H1 (cell line): ENCODE measurements at regions not wholly inside any gene's neighbourhood (a gene's known extent, or its start where the extent isn't known, plus 50 kb on each side); places are given as distances from the start of the nearest gene placed in this dataset.

Experiments
- CTCF ChIA-PET: fragments of 300-600 bp; sonication (Branson Sonifier 250); formaldehyde crosslinking; loops from one replicate; lab custom pipeline; 2021; ENCODE audit not compliant: partially characterized antibody; lab: Charles Lee
- POLR2A ChIA-PET: fragments of 300-600 bp; sonication (Branson Sonifier 250); formaldehyde crosslinking; loops from one replicate; lab custom pipeline; 2021; ENCODE audit warnings: inconsistent platforms; ENCODE audit not compliant: partially characterized antibody; lab: Charles Lee
- DNase-seq, 2 experiments: peaks; one replicate each; pipeline versions ENCODE4 v3.0.0 to v3.0.0-alpha.2; 2010 to 2022; ENCODE audit warnings: low spot score in 2 of 2, low read depth in 1 of 2, mixed read lengths in 1 of 2
- FAIRE-seq: peaks from 2 replicates; lab custom pipeline; 2011; peaks lifted over from hg19 to GRCh38; lab: Jason Lieb, UNC
- H2AFZ ChIP-seq: 2 replicates; pipeline ENCODE4 v1.8.1; 2012; ENCODE audit warnings: low read length, inconsistent platforms
- H2AK5ac ChIP-seq: 2 replicates; pipeline ENCODE4 v1.6.1; 2013; ENCODE audit warnings: low read depth, low read length
- H2BK120ac ChIP-seq: replicated peaks from 2 replicates; pipeline ENCODE3; 2013; ENCODE audit warnings: low read depth, low read length, inconsistent platforms
- H2BK12ac ChIP-seq: 2 replicates; pipeline ENCODE4 v1.6.1; 2013; ENCODE audit warnings: low read depth, low read length
- H2BK15ac ChIP-seq: 2 replicates; pipeline ENCODE4 v1.6.1; 2013; ENCODE audit warnings: low read length
- H2BK20ac ChIP-seq: 2 replicates; pipeline ENCODE4 v1.6.1; 2013; ENCODE audit warnings: low read length
- H2BK5ac ChIP-seq: 2 replicates; pipeline ENCODE4 v1.6.1; 2013; ENCODE audit warnings: low read depth, low read length
- H3K14ac ChIP-seq: 2 replicates; pipeline ENCODE4 v1.6.1; 2013; ENCODE audit warnings: inconsistent platforms; ENCODE audit not compliant: insufficient read length
- H3K18ac ChIP-seq: 2 replicates; pipeline ENCODE4 v1.6.1; 2013; ENCODE audit warnings: low read length; ENCODE audit errors: extremely low read depth
- H3K23ac ChIP-seq: 2 replicates; pipeline ENCODE4 v1.6.1; 2013; ENCODE audit warnings: inconsistent platforms; ENCODE audit not compliant: insufficient read length
- H3K23me2 ChIP-seq: 2 replicates; pipeline ENCODE4 v1.6.1; 2013; ENCODE audit warnings: low read depth, low read length
- H3K27ac ChIP-seq: 2 replicates; pipeline ENCODE4 v1.6.1; 2011; ENCODE audit warnings: low read depth, low read length, inconsistent platforms
- H3K27me3 ChIP-seq, 4 experiments: replicated peaks in 1 of 4; 1 replicate in 1 of 4; 2 replicates in 3 of 4; pipeline versions ENCODE4 v1.6.1 to v1.8.1; 2011 to 2013; ENCODE audit warnings: low read length in 3 of 4, mild to moderate bottlenecking in 3 of 4, inconsistent platforms in 2 of 4, mixed read lengths in 2 of 4, moderate library complexity in 1 of 4; ENCODE audit not compliant: control insufficient read depth in 3 of 4, insufficient read depth in 3 of 4; ENCODE audit errors: extremely low read depth in 1 of 4
- H3K36me3 ChIP-seq, 4 experiments: 2 replicates each; pipeline versions ENCODE4 v1.6.1 to v1.8.1; 2011 to 2013; ENCODE audit warnings: mild to moderate bottlenecking in 4 of 4, low read length in 3 of 4, moderate library complexity in 2 of 4, control low read depth in 1 of 4, inconsistent platforms in 1 of 4; ENCODE audit not compliant: insufficient read depth in 4 of 4, control insufficient read depth in 2 of 4
- H3K4ac ChIP-seq: replicated peaks from 2 replicates; pipeline ENCODE3; 2013; ENCODE audit warnings: low read length, low read depth, mixed read lengths, inconsistent platforms; ENCODE audit not compliant: insufficient read length
- H3K4me1 ChIP-seq, 4 experiments: replicated peaks in 1 of 4; 1 replicate in 1 of 4; 2 replicates in 3 of 4; pipeline versions ENCODE4 v1.6.1 to v1.8.1; 2011 to 2013; ENCODE audit warnings: low read length in 3 of 4, inconsistent platforms in 2 of 4, mixed read lengths in 1 of 4; ENCODE audit not compliant: insufficient read depth in 4 of 4, control insufficient read depth in 3 of 4
- H3K4me2 ChIP-seq, 2 experiments: 2 replicates each; pipeline versions ENCODE4 v1.6.1 to v1.8.1; 2011 to 2013; ENCODE audit warnings: low read depth in 2 of 2, low read length in 2 of 2, control low read depth in 1 of 2, inconsistent platforms in 1 of 2, mild to moderate bottlenecking in 1 of 2; ENCODE audit not compliant: insufficient read depth in 1 of 2
- H3K4me3 ChIP-seq, 4 experiments: fragments of 200-600, 300-600 bp in 1 of 4; sonication (generic), shearing (Covaris generic), sonication (Bioruptor Twin) in 1 of 4; 2 replicates each; pipeline versions ENCODE4 v1.5.1 to v1.8.1; 2011 to 2016; ENCODE audit warnings: low read length in 4 of 4, low read depth in 3 of 4, control low read depth in 2 of 4, inconsistent platforms in 2 of 4, mild to moderate bottlenecking in 2 of 4, mixed read lengths in 1 of 4, moderate library complexity in 1 of 4; ENCODE audit not compliant: insufficient read depth in 2 of 4; ENCODE audit errors: extremely low read depth in 1 of 4
- H3K56ac ChIP-seq: replicated peaks from 2 replicates; pipeline ENCODE3; 2013; ENCODE audit warnings: low read depth, mild to moderate bottlenecking, mixed read lengths, low read length, inconsistent platforms; ENCODE audit not compliant: insufficient read length
- H3K79me1 ChIP-seq: 2 replicates; pipeline ENCODE4 v1.6.1; 2013; ENCODE audit warnings: low read depth, low read length, control low read depth
- H3K79me2 ChIP-seq, 2 experiments: 2 replicates each; pipeline versions ENCODE4 v1.6.1 to v1.8.1; 2012 to 2013; ENCODE audit warnings: low read length in 2 of 2, mild to moderate bottlenecking in 2 of 2, inconsistent platforms in 1 of 2; ENCODE audit not compliant: insufficient read depth in 2 of 2, control insufficient read depth in 1 of 2
- H3K9ac ChIP-seq, 4 experiments: replicated peaks in 1 of 4; 1 replicate in 1 of 4; 2 replicates in 3 of 4; pipeline versions ENCODE4 v1.6.1 to v1.8.1; 2011 to 2013; ENCODE audit warnings: low read depth in 3 of 4, low read length in 3 of 4, control low read depth in 2 of 4, mild to moderate bottlenecking in 2 of 4, moderate library complexity in 2 of 4, inconsistent platforms in 1 of 4; ENCODE audit errors: extremely low read depth in 1 of 4
- H3K9me3 ChIP-seq, 2 experiments: 2 replicates each; pipeline versions ENCODE4 v1.6.1 to v1.8.1; 2012 to 2013; ENCODE audit warnings: mild to moderate bottlenecking in 2 of 2, moderate library complexity in 2 of 2, control low read depth in 1 of 2, inconsistent platforms in 1 of 2, low read depth in 1 of 2, low read length in 1 of 2, mixed read lengths in 1 of 2; ENCODE audit not compliant: insufficient read depth in 2 of 2
- H4K20me1 ChIP-seq, 2 experiments: replicated peaks in 1 of 2; 2 replicates each; pipeline versions ENCODE3 to v1.8.1; 2011 to 2013; ENCODE audit warnings: inconsistent platforms in 2 of 2, low read length in 2 of 2, mild to moderate bottlenecking in 1 of 2; ENCODE audit not compliant: insufficient read depth in 2 of 2, control insufficient read depth in 1 of 2
- H4K5ac ChIP-seq: 2 replicates; pipeline ENCODE4 v1.6.1; 2013; ENCODE audit warnings: low read length, low read depth, mixed read lengths, inconsistent platforms; ENCODE audit not compliant: insufficient read length
- H4K8ac ChIP-seq: 2 replicates; pipeline ENCODE4 v1.8.0; 2013; ENCODE audit warnings: mild to moderate bottlenecking, moderate library complexity, low read length, inconsistent platforms; ENCODE audit not compliant: insufficient read depth; ENCODE audit errors: extremely low read depth
- H4K91ac ChIP-seq: replicated peaks from 2 replicates; pipeline ENCODE3; 2013; ENCODE audit warnings: low read length, mixed read lengths, inconsistent platforms; ENCODE audit not compliant: insufficient read length
- CBX5 ChIP-seq: fragments of 300-800, 300-1000 bp; sonication (generic); IDR thresholded peaks from 2 replicates; pipeline ENCODE4 v1.7.1; 2016; ENCODE audit warnings: antibody characterized with exemption, low read length, low read depth
- EZH2 ChIP-seq: fragments of 200-600 bp; sonication (generic); IDR thresholded peaks from 2 replicates; pipeline ENCODE4 v1.7.1; 2012; ENCODE audit warnings: low read depth, mild to moderate bottlenecking, moderate library complexity, low read length, inconsistent platforms; ENCODE audit not compliant: severe bottlenecking
- GABPA ChIP-seq: IDR thresholded peaks from 2 replicates; pipeline ENCODE4 v1.6.1; 2011; ENCODE audit warnings: mild to moderate bottlenecking, low read length, moderate library complexity, borderline replicate concordance; ENCODE audit not compliant: insufficient read depth
- KDM4A ChIP-seq: IDR thresholded peaks from one replicate; pipeline ENCODE4 v1.7.1; 2012; ENCODE audit warnings: low read depth, mild to moderate bottlenecking, moderate library complexity, low read length, inconsistent platforms; ENCODE audit not compliant: severe bottlenecking
- NANOG ChIP-seq: IDR thresholded peaks from 2 replicates; pipeline ENCODE4 v1.6.1; 2011; ENCODE audit warnings: low read length, low read depth, mild to moderate bottlenecking, inconsistent platforms; ENCODE audit not compliant: insufficient read depth, poor library complexity, severe bottlenecking
- POU5F1 ChIP-seq: IDR thresholded peaks from 2 replicates; pipeline ENCODE4 v1.6.1; 2011; ENCODE audit warnings: low read depth, mild to moderate bottlenecking, low read length, moderate library complexity
- SP4 ChIP-seq: IDR thresholded peaks from 2 replicates; pipeline ENCODE4 v1.6.1; 2012; ENCODE audit warnings: low read length, inconsistent platforms
- WGBS, 2 experiments: shearing (Covaris generic) in 1 of 2; methylation state at CpG; one replicate each; pipeline versions ENCODE4 v1.1.6 to v1.1.7; 2013 to 2015; ENCODE audit warnings: low lambda C conversion rate in 2 of 2, mixed read lengths in 2 of 2, inconsistent platforms in 1 of 2, low coverage in 1 of 2, missing lambda C conversion rate in 1 of 2; ENCODE audit not compliant: insufficient replicate concordance in 2 of 2, insufficient coverage in 1 of 2, insufficient read length in 1 of 2; ENCODE audit errors: extremely low coverage in 1 of 2, missing lambda C conversion rate in 1 of 2; 5-methylcytosine and 5-hydroxymethylcytosine counted together

GRCh38 chr5:92939428-92939827 lies 641.6 kb downstream of the NR2F1-AS1 start:
- TF ChIP-seq NANOG (no peak), KDM4A (no peak), POU5F1 (no peak), EZH2 (no peak), SP4 (no peak), GABPA (no peak), CBX5 (no peak)
- H3K14ac ChIP-seq = no peak overlapping the region
- no peak overlapping the region for H4K8ac ChIP-seq
- no peak overlapping the region for H2AK5ac ChIP-seq
- no peak for FAIRE-seq
- H3K9me3 ChIP-seq = no peaks in the 10 kb centered on the region
- no peak overlapping the region for H4K5ac ChIP-seq
- POLR2A ChIA-PET = no interaction called here
- no peak overlapping the region for H2BK120ac ChIP-seq
- H3K23me2 ChIP-seq = no peaks in the 10 kb centered on the region
- H3K9ac ChIP-seq = 0 out of 7 replicates have a peak overlapping the region, but pooled peaks of 1 of the 4 experiments have one; percentile 18
- no peak overlapping the region for H2BK12ac ChIP-seq
- H3K56ac ChIP-seq = no peak overlapping the region
- no peaks in the 10 kb centered on the region for H3K36me3 ChIP-seq
- H2BK15ac ChIP-seq = no peak overlapping the region
- WGBS, 2 experiments = 66% methylated on average over 4 of the region's 4 CpGs; no CpG with 5 or more reads in 1 of the 2 experiments
- H3K27ac ChIP-seq = no peak overlapping the region
- no peak overlapping the region for H3K4me3 ChIP-seq
- H3K4me1 ChIP-seq = no peaks in the 10 kb centered on the region
- H3K23ac ChIP-seq = no peak overlapping the region
- no peak for DNase-seq
- H3K18ac ChIP-seq = no peak overlapping the region
- CTCF ChIA-PET = no interaction called here
- no peaks in the 10 kb centered on the region for H3K79me1 ChIP-seq
- H4K91ac ChIP-seq = no peak overlapping the region
- H3K4me2 ChIP-seq = no peak overlapping the region
- no peaks in the 10 kb centered on the region for H3K79me2 ChIP-seq
- no peaks in the 10 kb centered on the region for H3K27me3 ChIP-seq
- H4K20me1 ChIP-seq = no peaks in the 10 kb centered on the region
- no peak overlapping the region for H2BK5ac ChIP-seq
- H2AFZ ChIP-seq = peak overlapping the region; percentile 98
- H2BK20ac ChIP-seq = no peak overlapping the region
- H3K4ac ChIP-seq = no peak overlapping the region
